Suppressor macrophage treated with lipopolysaccharide for 1 hour (primary cell): ENCODE measurements at regions not wholly inside any gene's neighbourhood (a gene's known extent, or its start where the extent isn't known, plus 50 kb on each side); places are given as distances from the start of the nearest gene placed in this dataset.
A peak's percentile ranks its signal among the peaks of the same experiment; 100 is the strongest.
"Not testable (repeated sequence)": the region's sequence is repeated elsewhere in the genome, so short reads cannot be mapped to it uniquely, and the experiment has no call there.

ENCODE experiments used
- DNase-seq, 3 donors: peaks; one replicate each; pipeline ENCODE4 v3.0.0-alpha.2; 2020 to 2022

DNA sequence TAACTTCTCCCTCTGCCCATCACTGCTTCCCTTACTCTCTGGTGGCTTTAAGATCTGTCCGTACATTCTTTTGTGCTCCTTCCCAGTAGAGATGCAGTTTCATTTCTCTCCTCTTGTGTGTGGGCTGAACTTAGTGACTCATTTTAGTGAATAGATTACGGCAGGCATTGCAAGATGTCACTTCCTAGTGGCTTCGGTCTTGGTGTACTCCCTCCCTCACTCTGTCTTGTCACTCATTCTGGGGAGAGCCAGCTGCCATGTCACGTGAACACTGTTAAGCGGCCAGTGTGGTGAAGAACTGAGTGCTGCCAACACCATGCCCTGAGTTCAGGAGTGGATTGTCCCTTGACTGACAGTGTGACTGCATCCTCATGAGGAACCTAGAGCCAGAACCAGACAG lies 115.9 kb downstream of the OTOR start:
- peak; percentile 24 to 47 (median 28) for DNase-seq

DNA sequence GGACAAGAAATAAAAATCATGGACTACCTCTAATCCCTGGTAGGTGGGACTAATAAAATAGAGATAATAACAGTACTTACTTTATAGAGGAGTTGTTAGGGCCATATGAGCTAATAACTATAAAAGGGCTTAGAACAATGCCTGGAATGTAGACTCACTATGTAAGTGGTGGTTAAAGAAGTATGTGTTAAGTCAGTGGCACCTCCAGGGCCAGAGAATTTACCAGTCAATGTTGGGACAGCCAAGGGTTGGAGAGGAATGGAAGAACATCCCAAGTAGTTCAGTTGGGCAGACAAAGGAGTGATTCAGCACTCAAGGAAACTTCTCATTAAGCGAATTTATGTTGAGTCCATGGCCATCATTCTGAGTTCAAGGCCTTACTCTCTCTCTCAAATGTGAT lies 116.8 kb downstream of the OTOR start:
- DNase-seq: no peak

DNA sequence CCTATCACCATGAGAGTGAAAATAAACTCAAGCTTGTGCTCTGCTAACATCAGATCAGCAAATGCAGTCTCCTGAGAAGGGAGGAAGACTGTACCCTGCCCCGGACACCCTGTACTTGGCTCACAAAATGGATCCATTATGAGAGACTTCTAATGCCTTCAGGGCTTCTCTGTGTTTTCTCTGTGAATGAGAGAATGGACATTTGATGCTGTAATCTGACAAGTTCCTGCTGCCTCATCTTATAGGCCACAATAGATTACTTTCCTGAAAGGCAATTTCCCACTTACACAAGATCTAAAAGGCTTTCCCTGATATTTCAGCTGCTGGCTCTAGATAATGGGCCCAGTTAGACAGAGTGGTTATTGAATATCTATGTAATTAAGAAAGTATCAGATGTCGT lies 117.2 kb downstream of the OTOR start:
- no peak for DNase-seq

DNA sequence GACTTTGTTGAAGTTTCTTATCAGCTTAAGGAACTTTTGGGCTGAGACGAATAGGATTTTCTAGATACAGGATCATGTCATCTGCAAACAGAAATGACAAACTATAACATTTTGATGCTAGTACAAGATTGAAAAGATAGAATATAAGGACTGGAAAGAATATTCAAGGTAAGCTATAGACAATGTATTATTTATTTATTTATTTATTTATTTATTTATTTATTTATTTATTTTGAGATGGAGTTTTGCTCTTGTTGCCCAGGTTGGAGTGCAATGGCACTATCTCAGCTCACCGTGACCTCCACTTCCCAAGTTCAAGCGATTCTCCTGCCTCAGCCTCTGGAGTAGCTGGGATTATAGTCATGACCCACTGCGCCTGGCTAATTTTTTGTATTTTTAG lies 125.0 kb downstream of the OTOR start:
- not testable (repeated sequence) for DNase-seq

DNA sequence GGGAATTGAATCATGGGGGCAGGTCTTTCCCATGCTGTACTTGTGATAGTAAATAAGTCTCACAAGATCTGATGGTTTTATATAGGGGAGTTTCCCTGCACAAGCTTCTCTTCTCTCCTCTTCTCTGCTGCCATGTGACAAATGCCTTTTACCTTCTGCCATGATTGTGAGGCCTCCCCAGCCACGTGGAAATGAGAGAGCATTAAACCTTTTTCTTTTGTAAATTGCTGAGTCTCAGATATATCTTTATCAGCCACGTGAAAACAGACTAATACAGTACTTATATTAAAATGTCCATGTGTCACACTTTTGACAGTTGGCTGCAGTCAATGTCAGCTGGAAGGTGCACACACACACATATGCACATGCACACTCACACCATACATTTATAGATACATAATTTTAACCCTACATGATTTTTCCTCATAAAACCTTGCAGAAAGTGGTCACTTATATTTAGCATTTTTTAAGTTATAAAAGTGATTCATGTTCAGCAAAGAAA lies 128.9 kb downstream of the OTOR start:
- DNase-seq: no peak

DNA sequence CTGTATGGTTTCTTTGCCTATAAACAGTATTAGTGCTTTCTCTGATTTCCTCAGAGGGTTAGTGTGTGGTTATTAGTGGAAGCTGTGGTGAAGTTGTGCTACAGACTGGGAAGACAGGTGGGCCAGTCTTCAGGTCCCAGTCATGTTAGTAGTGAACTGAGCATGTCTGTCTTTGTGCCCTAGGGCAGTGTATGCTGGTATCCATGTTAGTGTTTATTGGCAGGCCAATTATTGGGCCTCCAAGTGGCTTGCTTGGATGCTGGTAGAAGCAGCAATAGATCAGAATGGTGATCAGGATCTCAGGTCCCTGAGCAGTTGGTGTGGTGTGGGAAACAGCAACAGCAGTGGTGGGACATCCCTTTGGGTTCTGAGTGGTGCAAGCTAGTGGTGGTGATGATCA lies 137.6 kb downstream of the OTOR start:
- DNase-seq: no peak

DNA sequence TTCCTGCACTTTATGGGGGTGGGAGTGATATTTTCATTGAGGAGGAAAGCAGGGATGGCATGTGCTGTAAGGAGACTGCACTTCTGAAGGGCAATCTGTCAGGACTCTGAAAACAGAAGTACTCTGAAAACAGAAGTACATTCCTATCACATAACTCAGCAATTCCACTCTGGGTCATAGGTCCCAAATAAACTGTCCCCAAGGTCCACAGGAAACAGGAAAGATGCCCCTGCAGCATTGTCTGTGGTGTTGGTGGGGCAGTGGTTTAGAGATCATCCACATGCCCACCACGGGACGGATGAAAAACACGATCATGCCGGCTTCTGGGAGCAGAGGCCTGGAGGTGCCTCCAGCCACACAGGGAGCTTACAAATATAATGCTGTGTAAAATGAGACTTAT lies 150.3 kb downstream of the OTOR start:
- DNase-seq: no peak

DNA sequence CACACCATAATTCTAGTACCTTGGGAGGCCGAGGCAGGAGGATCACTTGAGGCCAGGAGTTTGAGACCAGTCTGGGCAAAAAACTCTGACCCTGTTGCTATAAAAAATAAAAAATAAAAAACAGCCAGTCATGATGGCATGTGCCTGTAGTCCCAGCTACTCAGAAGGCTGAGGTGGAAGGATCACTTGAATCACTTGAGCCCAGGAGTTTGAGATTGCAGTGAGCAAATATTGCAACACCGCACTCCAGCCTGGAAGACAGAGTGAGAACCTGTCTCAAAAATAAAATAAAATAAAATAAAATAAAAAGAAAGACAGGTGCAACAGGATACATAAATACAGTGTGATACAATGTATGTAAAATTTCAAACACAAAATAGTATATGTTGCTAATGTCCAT lies 154.5 kb downstream of the OTOR start:
- no peak for DNase-seq

DNA sequence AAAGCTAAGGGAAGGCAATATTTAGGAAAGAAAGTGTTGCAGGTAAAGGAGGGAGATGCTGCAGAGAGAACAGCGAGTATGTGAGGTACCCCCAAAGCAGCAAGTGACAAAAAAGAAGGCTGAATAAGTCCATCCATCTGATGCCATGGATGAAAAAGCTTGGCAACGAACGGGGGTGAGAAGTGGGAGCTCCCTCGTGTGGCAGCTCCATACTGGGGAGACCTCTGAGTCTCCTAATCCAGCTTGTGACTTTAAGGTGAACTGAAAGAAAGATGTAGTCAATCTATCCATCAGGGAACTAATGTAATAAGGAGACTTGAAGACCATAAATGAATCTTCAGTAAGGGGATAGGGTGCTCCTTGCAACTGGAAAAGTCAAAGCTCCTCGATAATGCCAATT lies 156.6 kb downstream of the OTOR start:
- DNase-seq: no peak

DNA sequence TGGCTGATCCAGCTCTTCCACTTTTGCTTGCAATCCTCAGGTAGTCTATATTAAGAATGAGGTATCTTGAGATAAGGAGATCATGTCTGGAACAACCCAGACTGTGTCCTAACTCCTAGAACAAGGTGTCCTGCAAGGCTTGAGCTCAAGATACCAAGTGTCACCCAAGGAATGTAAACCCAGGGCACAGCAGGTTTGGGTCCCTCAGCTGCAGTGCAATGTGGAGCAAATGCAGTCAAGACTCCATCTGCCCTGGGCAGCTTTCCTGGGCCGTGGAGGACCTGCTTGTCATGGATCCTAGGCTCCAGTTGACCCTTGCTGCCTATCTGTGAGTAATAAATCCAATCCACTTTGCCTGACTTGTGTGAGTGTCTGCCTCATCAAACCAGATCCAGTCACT lies 166.1 kb downstream of the OTOR start:
- DNase-seq: no peak

DNA sequence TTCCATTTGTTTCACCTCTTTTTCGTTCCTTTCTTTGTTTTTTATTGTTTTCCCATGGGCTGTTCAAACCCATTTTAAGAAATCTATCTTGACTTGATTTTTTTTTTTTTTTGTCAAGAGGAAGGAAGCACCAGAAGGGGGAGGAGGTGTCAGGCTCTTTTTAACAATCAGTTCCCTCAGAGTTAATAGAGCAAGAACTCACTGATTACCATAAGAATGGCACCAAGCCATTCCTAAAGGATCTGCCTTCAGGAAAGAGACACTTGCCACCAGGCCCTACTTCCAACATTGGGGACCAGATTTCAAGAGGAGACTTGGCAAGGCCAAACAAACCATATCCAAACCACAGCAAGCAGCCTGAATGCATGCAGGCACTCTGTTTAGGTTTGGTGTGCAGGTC lies 168.0 kb downstream of the OTOR start:
- DNase-seq: no peak

DNA sequence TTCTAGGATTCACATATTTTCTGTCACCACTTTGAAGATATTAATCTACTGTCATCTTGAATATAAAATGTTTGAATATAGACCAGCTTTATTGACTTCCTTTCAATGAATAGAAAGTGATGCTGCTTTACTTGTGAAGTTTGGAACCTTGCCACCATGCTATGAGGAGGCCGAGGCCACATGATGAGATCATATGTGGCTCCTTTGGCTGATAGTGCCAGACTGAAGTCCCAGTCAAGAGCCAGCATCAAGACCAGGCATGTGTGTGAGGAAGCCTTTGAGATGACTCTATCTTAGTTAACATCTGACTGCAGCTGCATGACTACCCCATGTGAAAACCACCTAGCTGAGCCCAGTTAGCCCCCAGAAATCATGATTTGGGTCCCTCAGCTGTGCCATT lies 169.5 kb downstream of the OTOR start:
- DNase-seq: no peak

DNA sequence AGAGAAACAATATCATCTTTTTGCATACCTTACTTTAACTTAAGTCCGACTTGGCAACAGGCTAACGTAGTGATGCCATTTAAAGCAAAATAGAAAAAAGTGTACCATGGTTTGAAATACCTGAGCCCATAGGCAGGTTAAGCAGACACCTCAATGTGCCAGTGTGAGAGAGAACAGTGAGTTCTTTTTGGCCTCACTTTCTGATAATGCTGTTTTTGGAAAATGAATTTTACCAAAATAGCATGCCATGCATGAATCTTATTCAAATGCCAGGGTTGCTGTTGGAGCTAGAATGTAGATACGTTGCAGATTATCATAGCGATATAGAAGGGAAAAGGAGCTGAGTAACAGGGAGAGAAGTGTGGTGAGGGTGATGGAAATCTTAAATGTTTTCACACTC lies 170.2 kb downstream of the OTOR start:
- DNase-seq: no peak

DNA sequence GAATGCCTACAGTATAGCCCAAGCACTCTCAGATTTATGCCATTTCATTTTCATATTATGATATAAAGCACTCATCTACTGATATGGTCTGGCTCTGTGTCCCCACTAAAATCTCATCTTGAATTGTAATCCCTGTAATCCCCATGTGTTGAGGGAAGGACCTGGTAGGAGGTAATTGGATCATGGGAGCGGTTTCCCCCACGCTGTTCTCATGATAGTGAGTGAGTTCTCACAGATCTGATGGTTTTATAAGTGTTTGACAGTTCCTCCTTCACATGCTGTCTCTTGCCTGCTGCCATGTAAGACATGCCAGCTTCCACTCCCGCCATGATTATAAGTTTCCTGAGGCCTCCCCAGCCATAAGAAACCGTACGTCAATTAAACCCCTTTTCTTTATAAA lies 171.7 kb downstream of the OTOR start:
- no peak for DNase-seq

DNA sequence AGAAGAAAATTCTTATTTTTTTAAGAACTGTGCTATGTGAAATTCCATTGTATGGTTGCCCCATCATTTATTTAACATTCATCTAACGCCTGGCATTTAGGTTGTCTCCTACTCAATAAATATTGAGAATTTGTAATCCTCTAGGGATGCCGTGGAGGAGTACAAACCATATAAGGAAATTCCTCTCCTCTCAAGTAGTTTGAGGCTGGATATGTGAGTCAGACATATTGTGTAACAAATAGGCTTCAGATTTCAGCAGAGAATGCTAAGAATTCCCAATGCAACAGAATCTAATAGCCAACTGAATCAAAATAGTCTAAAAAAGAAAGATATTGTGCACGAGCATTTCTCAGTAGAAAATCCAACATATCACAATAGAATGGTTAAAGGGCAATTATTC lies 174.7 kb downstream of the OTOR start:
- no peak for DNase-seq

DNA sequence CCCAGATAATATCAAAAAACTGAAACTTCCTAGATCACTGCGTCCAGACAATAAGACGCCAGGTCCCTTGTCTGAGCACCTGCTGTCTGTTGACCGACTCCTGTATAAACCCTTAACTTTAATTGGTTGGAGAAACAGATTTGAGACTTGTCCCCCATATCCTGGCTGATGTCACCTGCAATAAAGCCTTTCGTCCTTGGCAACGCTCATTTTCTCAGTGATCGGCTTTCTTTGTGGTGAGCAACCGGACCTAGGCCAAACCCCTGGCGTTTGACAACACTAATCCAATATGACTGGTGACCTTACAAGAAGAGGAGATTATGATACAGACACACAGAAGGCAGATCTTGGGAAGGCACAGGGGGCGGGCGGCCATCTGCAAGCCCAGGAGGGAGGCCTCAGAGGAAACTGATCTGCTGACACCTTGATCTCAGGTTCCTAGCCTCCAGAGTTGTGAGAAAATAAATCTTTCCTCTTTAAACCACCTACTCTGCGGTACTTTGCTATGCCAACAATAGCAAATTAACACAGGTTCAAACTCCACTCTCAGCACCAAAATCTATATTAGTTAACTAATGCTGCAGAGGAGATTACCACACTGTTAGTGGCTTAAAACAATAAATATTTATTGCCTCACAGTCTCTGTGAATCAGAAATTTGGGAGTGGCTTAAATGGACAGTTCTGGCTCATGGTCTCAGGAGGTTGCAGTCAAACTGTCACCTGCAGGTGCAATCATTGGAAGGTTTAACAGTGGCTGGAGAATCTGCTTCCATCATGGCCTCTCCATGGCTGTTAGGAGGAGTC lies 178.7 kb downstream of the OTOR start:
- DNase-seq: no peak

DNA sequence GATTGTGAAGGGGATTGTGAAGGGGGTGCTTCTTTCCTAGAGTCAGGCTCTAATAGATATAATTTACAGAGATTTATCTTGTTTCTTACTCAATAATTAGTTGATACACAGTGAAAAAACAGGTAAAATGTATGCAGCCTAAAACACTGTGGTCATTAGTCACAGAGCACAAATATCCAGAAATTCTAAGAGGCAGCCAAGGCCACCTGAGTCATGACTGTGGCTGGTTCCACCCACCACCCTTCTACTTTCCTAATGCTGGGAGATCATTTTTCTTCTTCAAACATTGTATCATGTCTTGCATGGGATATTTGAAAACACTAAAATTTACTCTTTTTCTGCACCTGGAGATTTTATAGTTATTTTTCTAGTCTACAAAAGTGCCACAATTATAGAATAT lies 181.6 kb downstream of the OTOR start:
- no peak for DNase-seq

DNA sequence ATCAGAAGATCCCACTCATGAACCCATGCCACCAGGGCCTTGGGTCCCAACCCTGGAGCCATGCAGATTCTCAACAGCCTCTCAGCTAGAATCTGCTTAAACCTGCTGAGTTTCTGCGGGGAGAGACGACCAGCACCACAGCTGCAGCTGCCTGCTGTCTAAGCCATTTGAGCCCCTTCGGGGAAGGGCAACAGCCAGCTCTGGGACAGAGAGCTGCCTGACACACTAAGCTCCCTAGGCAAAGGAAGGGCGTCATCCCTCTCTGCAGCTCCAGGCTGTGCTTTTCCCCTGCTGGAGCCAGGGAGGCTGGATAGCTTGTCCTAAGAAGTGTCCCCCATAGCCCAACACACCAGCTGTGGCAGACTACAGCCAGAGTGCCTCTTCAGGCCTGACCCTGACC lies 182.5 kb downstream of the OTOR start:
- DNase-seq: no peak

DNA sequence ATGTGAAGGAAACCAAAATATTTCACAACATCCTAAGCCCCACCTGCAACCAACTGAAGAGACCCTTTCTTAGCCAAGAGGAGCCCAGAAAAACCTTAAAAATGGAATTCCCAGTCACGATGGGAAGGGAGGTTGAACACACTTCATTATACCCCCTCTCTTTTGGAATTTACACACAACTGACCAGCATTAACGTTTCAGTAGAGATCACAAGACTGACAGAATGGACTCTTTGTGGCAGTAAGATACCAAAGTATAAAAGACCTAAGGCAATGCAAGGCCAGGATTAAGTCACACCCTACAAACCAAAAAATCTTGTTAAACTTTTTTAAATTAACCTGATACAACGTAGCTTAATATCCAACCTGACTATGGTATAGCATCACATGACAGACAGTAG lies 190.9 kb downstream of the OTOR start:
- no peak for DNase-seq

DNA sequence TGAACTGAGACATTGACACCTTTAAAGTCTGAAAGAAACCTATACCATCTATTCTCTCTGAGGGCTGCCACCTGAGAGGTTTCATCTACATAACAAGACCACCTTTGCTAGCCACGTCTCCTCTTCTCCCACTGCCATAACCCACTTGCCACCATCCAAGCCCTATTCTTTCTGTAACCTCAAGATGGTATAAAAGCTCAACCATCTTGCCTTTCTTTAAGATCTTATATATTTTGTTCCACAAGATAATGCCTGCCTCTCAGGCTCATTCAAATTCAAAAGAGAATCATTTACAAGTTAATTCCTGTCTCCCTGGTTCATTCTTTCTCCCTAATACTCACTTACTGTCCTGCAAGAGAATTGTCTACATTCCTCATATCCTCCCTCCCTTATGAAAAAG lies 192.5 kb downstream of the OTOR start:
- no peak for DNase-seq

DNA sequence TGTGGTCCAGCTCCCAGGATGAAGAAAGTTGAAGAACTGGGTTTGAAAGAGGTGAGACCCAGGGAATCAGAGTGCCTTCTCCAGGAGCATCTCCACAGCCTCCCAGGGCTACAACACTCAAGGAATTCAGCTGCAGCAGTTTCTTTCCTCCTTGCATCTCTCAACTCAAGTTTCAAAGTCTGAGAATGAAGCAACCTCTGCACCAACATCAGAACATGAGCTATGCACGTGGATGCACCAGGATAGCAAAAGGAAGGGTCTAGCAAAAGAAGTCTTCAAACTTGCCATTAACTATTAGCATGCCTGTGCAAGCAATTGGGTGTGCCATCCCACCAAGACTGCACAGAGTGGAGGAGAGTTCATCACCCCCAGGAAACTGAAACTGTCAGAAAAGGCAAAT lies 193.9 kb downstream of the OTOR start:
- DNase-seq: no peak

DNA sequence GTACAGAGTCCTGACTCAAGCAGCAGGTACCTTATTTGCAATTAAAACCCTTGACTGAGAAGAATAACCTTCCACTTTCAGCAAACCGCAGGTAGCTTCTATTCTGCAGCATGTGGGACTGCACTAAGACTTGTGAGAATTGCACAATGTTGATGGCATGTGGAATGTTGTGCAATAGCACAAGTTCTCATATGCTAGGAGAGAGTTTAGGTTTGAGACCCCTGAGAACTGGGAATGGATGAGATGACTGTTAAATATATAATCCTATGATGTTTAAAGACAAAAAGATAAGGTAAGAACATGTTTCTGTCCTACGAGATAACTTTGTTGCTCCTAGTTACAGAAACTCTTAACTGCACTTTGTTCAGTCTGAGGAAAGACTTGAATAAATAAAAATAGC lies 194.6 kb downstream of the OTOR start:
- DNase-seq: no peak

DNA sequence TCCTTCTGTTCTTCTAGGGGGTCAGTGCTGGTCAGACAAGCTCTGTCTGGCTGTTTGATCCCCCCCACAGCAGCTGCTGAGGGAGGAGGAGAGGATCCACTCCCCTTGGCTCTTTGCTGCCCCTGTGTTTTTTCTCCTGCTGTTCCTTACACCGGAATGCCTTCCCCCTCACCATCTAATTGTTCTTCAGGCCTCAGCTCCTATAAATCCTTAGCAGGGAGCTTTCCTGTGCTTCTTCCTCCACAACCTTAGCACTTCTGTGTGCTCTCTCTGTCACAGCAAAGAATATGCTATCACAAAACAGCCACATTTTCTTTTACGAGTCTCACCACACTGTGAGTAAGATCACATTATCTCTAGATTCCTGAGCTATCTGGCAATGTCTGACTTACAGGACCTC lies 196.6 kb downstream of the OTOR start:
- no peak for DNase-seq

DNA sequence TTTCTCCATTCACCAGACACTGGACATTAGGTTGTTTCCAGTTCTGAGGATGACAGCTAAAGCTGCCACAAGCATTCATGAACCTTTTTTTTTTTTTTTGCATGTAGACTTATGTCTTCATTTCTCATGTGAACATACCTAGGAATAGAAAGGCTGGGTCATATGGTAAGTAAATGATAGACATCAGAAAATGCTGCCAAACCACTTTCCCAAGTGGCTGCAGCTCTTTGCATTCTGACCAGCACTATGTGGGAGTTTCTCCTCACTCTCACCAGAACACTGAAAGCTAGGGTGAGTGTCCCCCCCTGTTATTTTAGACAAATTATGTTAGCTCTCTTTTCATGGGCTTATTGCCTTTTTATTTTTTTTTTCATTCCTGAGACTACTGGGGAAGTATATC lies 197.5 kb downstream of the OTOR start:
- no peak for DNase-seq

DNA sequence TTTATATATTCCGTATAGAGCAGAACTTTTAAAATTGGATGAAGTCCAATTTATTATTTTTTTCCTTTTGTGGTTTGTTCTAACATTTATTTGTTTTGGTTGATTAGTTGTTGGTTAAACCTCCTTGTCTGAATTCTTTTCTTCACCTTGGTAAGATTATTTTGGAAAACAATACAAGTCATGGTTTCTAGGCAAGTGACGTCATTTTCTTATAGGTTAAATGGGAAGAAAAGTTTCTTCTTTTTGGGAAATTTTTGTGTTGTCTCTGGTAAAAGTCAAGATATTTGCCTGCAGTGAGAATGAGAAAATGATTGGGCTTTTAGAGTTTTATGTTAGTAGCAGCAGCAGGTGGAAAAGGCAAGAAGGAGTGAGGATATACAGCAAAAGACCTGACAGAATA lies 197.9 kb downstream of the OTOR start:
- no peak for DNase-seq
